ENCODE measurements at regions not wholly inside any gene's neighbourhood (a gene's known extent, or its start where the extent isn't known, plus 50 kb on each side); places are given as distances from the start of the nearest gene placed in this dataset.

- Histone ChIP-seq H3K9ac (ENCODE audit: low read length) (no peak overlapping the region), H3K27me3 (ENCODE audit: low read depth, low read length) (no peaks in the 10 kb centered on the region), H3K27ac (ENCODE audit: low read length) (no peak overlapping the region), H3K4me3 (ENCODE audit: low read length) (no peak overlapping the region), H2AFZ (ENCODE audit: low read depth, low read length) (no peak overlapping the region), H3K79me2 (ENCODE audit: low read length) (no peaks in the 10 kb centered on the region), H4K20me1 (ENCODE audit: insufficient read depth, low read length) (no peaks in the 10 kb centered on the region), H3K4me1 (ENCODE audit: low read length) (no peaks in the 10 kb centered on the region), H3K9me3 (ENCODE audit: insufficient read depth, low read length) (no peaks in the 10 kb centered on the region), H3K36me3 (replicated peaks; ENCODE audit: low read depth, low read length) (no peaks in the 10 kb centered on the region), H3K4me2 (ENCODE audit: low read length) (no peak overlapping the region)
- no peak for TF ChIP-seq CTCF (IDR thresholded peaks at IDR 0.05; ENCODE audit: low read depth, low read length)
- no peak for TF ChIP-seq EZH2phosphoT487 (IDR thresholded peaks at IDR 0.05; ENCODE audit: low read depth)
These were observed 649.9 kb upstream of the FANCL start for GRCh38 chr2:58890865-58891525.

GRCh38 chr2:58886009-58886408, 644.9 kb upstream of the FANCL start:
- H3K27me3 ChIP-seq (ENCODE audit: low read depth, low read length) = no peaks in the 10 kb centered on the region
- no peak overlapping the region for H3K4me3 ChIP-seq (ENCODE audit: low read length)
- H3K4me1 ChIP-seq (ENCODE audit: low read length) = no peaks in the 10 kb centered on the region
- no peaks in the 10 kb centered on the region for H4K20me1 ChIP-seq (ENCODE audit: insufficient read depth, low read length)
- H3K79me2 ChIP-seq (ENCODE audit: low read length) = no peaks in the 10 kb centered on the region
- no peaks in the 10 kb centered on the region for H3K36me3 ChIP-seq (replicated peaks; ENCODE audit: low read depth, low read length)
- H2AFZ ChIP-seq (ENCODE audit: low read depth, low read length) = no peak overlapping the region
- H3K9me3 ChIP-seq (ENCODE audit: insufficient read depth, low read length) = no peaks in the 10 kb centered on the region
- no peak overlapping the region for H3K9ac ChIP-seq (ENCODE audit: low read length)
- no peak for TF ChIP-seq CTCF (IDR thresholded peaks at IDR 0.05; ENCODE audit: low read depth, low read length)
- no peak for TF ChIP-seq EZH2phosphoT487 (IDR thresholded peaks at IDR 0.05; ENCODE audit: low read depth)
- no peak overlapping the region for H3K27ac ChIP-seq (ENCODE audit: low read length)
- H3K4me2 ChIP-seq (ENCODE audit: low read length) = no peak overlapping the region

GRCh38 chr2:58879834-58880233, 638.7 kb upstream of the FANCL start:
- Histone ChIP-seq H3K36me3 (replicated peaks; ENCODE audit: low read depth, low read length) (no peaks in the 10 kb centered on the region), H3K79me2 (ENCODE audit: low read length) (no peaks in the 10 kb centered on the region), H3K9ac (ENCODE audit: low read length) (no peak overlapping the region), H4K20me1 (ENCODE audit: insufficient read depth, low read length) (no peaks in the 10 kb centered on the region), H2AFZ (ENCODE audit: low read depth, low read length) (no peak overlapping the region), H3K4me3 (ENCODE audit: low read length) (no peak overlapping the region), H3K27ac (ENCODE audit: low read length) (no peak overlapping the region), H3K27me3 (ENCODE audit: low read depth, low read length) (no peaks in the 10 kb centered on the region), H3K9me3 (ENCODE audit: insufficient read depth, low read length) (no peaks in the 10 kb centered on the region), H3K4me1 (ENCODE audit: low read length) (no peaks in the 10 kb centered on the region), H3K4me2 (ENCODE audit: low read length) (no peak overlapping the region)
- TF ChIP-seq CTCF (IDR thresholded peaks at IDR 0.05; ENCODE audit: low read depth, low read length) = no peak
- no peak for TF ChIP-seq EZH2phosphoT487 (IDR thresholded peaks at IDR 0.05; ENCODE audit: low read depth)

GRCh38 chr2:58878778-58879177, 637.7 kb upstream of the FANCL start:
- no peaks in the 10 kb centered on the region for H4K20me1 ChIP-seq (ENCODE audit: insufficient read depth, low read length)
- no peaks in the 10 kb centered on the region for H3K9me3 ChIP-seq (ENCODE audit: insufficient read depth, low read length)
- no peaks in the 10 kb centered on the region for H3K36me3 ChIP-seq (replicated peaks; ENCODE audit: low read depth, low read length)
- H2AFZ ChIP-seq (ENCODE audit: low read depth, low read length) = no peak overlapping the region
- H3K27ac ChIP-seq (ENCODE audit: low read length) = no peak overlapping the region
- no peak overlapping the region for H3K4me2 ChIP-seq (ENCODE audit: low read length)
- H3K27me3 ChIP-seq (ENCODE audit: low read depth, low read length) = no peaks in the 10 kb centered on the region
- H3K9ac ChIP-seq (ENCODE audit: low read length) = no peak overlapping the region
- H3K4me3 ChIP-seq (ENCODE audit: low read length) = no peak overlapping the region
- TF ChIP-seq CTCF (IDR thresholded peaks at IDR 0.05; ENCODE audit: low read depth, low read length) = no peak
- TF ChIP-seq EZH2phosphoT487 (IDR thresholded peaks at IDR 0.05; ENCODE audit: low read depth) = no peak
- H3K4me1 ChIP-seq (ENCODE audit: low read length) = no peaks in the 10 kb centered on the region
- no peaks in the 10 kb centered on the region for H3K79me2 ChIP-seq (ENCODE audit: low read length)

All from OCI-LY3 (cell line).